Gastroesophageal sphincter (tissue), 4 donors: ENCODE measurements at regions not wholly inside any gene's neighbourhood (a gene's known extent, or its start where the extent isn't known, plus 50 kb on each side); places are given as distances from the start of the nearest gene placed in this dataset.

Experiments used
- ATAC-seq: fragments of 150-250 bp; one replicate; pipeline ENCODE4 v1.9.1; 2016; ENCODE audit warnings: mild to moderate bottlenecking, moderate library complexity
- H3K27ac ChIP-seq, 4 donors: fragments of 200-600 bp; sonication (generic) in 3 of 4; 1 replicate in 3 of 4; 2 replicates in 1 of 4; pipeline ENCODE4 v1.5.1; 2016 to 2019
- H3K27me3 ChIP-seq: fragments of 200-600 bp; sonication (generic); one replicate; pipeline ENCODE4 v1.5.1; 2019
- H3K36me3 ChIP-seq, 2 donors: fragments of 200-600 bp; sonication (generic); one replicate each; pipeline ENCODE4 v1.5.1; 2019; ENCODE audit warnings: control low read depth in 1 of 2
- H3K4me1 ChIP-seq, 3 donors: fragments of 200-600 bp; sonication (generic); 1 replicate in 2 of 3; 2 replicates in 1 of 3; pipeline ENCODE4 v1.5.1; 2016 to 2019; ENCODE audit warnings: control low read depth in 2 of 3
- H3K4me3 ChIP-seq, 2 donors: fragments of 200-600 bp; sonication (generic); one replicate each; pipeline ENCODE4 v1.5.1; 2019; ENCODE audit warnings: mild to moderate bottlenecking in 1 of 2, moderate library complexity in 1 of 2
- H3K9me3 ChIP-seq, 3 donors: fragments of 200-600 bp; sonication (generic); one replicate each; pipeline ENCODE4 v1.5.1; 2017 to 2019; ENCODE audit warnings: control low read depth in 2 of 3
- EP300 ChIP-seq: sonication (generic); formaldehyde crosslinking; IDR thresholded peaks from one replicate; pipeline ENCODE4 v1.6.1; 2017; ENCODE audit warnings: antibody characterized with exemption, mild to moderate bottlenecking
- POLR2A ChIP-seq, 2 donors: fragments of 450-650 bp; IDR thresholded peaks; one replicate each; pipeline ENCODE4 v1.6.1; 2017; ENCODE audit warnings: antibody characterized with exemption in 2 of 2, mild to moderate bottlenecking in 2 of 2, moderate library complexity in 1 of 2
- POLR2AphosphoS5 ChIP-seq: sonication (generic); formaldehyde crosslinking; IDR thresholded peaks from one replicate; pipeline ENCODE4 v1.6.1; 2017; ENCODE audit warnings: antibody characterized with exemption
- WGBS, 2 donors: methylation state at CpG; one replicate each; pipeline ENCODE4 v1.1.5; 2018; ENCODE audit warnings: low coverage in 1 of 2; 5-methylcytosine and 5-hydroxymethylcytosine counted together
- TF ChIP-seq, protein P1 (sequence below), 4 experiments: fragments of 200-600 bp in 2 of 4; fragments of 450-650 bp in 2 of 4; sonication (generic) in 1 of 4; IDR thresholded peaks; one replicate each; pipeline ENCODE4 v1.5.1; 2017 to 2019; ENCODE audit warnings: antibody characterized with exemption in 4 of 4, mild to moderate bottlenecking in 2 of 4, moderate library complexity in 2 of 4

GRCh38 chr2:239724851-239725550 lies 300.1 kb downstream of the NDUFA10 start:
- Histone ChIP-seq H3K9me3 (no peaks in the 10 kb centered on the region), H3K36me3 (no peaks in the 10 kb centered on the region), H3K4me3 (no peak overlapping the region), H3K4me1 (peaks cover 0 to 9% (median 0%) of the 10 kb centered on the region in 3 donors), H3K27me3 (no peaks in the 10 kb centered on the region), H3K27ac (no peak overlapping the region)
- TF ChIP-seq POLR2AphosphoS5 (no peak), POLR2A (IDR thresholded peaks at IDR 0.05) (no peak), EP300 (no peak)
- TF ChIP-seq, protein P1, sequence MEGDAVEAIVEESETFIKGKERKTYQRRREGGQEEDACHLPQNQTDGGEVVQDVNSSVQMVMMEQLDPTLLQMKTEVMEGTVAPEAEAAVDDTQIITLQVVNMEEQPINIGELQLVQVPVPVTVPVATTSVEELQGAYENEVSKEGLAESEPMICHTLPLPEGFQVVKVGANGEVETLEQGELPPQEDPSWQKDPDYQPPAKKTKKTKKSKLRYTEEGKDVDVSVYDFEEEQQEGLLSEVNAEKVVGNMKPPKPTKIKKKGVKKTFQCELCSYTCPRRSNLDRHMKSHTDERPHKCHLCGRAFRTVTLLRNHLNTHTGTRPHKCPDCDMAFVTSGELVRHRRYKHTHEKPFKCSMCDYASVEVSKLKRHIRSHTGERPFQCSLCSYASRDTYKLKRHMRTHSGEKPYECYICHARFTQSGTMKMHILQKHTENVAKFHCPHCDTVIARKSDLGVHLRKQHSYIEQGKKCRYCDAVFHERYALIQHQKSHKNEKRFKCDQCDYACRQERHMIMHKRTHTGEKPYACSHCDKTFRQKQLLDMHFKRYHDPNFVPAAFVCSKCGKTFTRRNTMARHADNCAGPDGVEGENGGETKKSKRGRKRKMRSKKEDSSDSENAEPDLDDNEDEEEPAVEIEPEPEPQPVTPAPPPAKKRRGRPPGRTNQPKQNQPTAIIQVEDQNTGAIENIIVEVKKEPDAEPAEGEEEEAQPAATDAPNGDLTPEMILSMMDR (IDR thresholded peaks at IDR 0.05): no peak
- 100% methylated on average over 1 of the region's 14 CpGs; no CpG with 5 or more reads in 1 of the 2 donors for WGBS, 2 donors
- ATAC-seq: no peak

DNA sequence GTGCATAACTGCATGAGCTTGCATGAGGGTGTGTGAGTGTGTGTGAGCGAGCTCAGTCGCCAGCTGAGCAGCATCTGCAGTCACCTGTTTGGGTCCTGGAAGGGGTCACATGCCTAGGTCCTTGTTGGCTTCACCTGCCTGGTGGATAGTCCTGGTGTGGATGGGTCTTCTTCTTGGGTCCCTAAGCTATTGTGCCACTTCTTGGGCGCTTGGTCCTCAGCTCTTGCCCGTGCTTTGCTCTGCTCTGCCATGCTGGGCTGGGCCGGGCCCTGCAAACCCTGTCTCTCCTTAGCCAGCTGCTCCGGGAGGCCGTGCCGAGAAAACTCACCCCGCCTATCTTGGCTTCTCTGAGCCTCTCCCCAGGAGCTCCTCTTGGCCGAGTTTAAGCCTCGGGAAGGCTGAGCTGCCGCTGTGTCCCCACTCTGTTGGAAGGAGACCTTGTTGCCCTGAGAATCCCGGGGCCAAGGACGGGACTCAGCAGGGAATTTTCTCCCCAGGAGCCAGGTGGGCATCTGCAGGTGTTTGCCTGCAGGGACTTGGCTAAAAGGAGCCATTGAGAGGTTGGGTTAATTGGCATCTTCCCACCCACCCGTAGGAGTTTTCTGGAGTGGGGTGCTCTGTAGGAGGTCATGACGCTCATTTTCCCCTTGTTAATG lies 300.8 kb downstream of the NDUFA10 start:
- Histone ChIP-seq H3K9me3 (no peaks in the 10 kb centered on the region), H3K27me3 (no peaks in the 10 kb centered on the region), H3K4me3 (no peak overlapping the region), H3K36me3 (no peaks in the 10 kb centered on the region), H3K27ac (no peak overlapping the region), H3K4me1 (peaks cover 0 to 9% (median 0%) of the 10 kb centered on the region in 3 donors)
- TF ChIP-seq, protein P1 (IDR thresholded peaks at IDR 0.05): no peak
- no peak for TF ChIP-seq POLR2A (IDR thresholded peaks at IDR 0.05)
- no peak for TF ChIP-seq EP300
- TF ChIP-seq POLR2AphosphoS5: no peak
- no peak for ATAC-seq
- 50 to 67% methylated on average over 1 to 2 of the region's 16 CpGs for WGBS, 2 donors

- WGBS, 2 donors: 83 to 96% methylated on average over 5 to 7 of the region's 9 CpGs
- Histone ChIP-seq H3K4me3 (no peak overlapping the region), H3K27me3 (no peaks in the 10 kb centered on the region), H3K9me3 (no peaks in the 10 kb centered on the region), H3K36me3 (no peaks in the 10 kb centered on the region), H3K27ac (no peak overlapping the region), H3K4me1 (peaks cover 0 to 9% (median 0%) of the 10 kb centered on the region in 3 donors)
- TF ChIP-seq POLR2AphosphoS5: no peak
- TF ChIP-seq, protein P1 (IDR thresholded peaks at IDR 0.05): no peak
- ATAC-seq: no peak
These were observed 301.5 kb downstream of the NDUFA10 start for GRCh38 chr2:239723486-239724193.

DNA sequence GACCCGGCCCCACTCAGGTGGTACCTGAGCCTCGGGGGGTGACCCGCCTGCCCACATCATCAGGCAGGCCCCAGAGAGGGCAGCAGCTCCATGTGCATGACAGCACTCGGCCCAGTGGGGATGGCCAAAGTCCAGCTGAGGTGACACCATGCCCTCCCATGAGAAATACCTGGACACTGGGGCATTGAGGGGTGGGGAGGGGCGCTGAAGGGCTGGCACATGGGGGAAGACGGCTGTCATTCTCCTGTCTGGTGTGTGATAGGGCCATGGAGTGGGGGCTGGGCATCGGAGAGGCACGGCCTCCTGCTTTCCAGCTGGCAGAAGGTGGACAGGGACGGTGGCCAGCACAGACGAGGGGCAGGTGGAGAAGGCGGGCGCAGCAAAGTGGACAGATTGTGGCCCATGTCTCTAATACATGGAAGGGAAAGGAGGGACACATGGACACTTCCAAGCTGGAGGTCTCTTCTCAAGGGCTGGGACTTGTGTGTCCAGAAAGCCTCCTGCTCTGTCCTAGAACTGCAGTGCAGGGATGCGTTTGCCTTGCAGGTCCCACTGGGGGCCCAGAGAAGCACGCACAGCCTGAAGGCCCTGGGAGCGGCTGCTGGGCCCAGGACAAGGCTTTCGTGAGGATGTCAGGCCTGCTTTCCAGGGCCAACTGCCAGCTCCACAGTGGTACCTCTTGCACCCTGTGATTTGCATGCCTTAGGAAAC lies 302.2 kb downstream of the NDUFA10 start:
- no peaks in the 10 kb centered on the region for H3K27me3 ChIP-seq
- no peak overlapping the region for H3K4me3 ChIP-seq
- no peaks in the 10 kb centered on the region for H3K36me3 ChIP-seq
- H3K9me3 ChIP-seq: no peaks in the 10 kb centered on the region
- no peak overlapping the region for H3K27ac ChIP-seq
- 91 to 93% methylated on average over 4 to 8 of the region's 16 CpGs for WGBS, 2 donors
- peaks cover 0 to 9% (median 0%) of the 10 kb centered on the region in 3 donors for H3K4me1 ChIP-seq
- ATAC-seq: no peak
- TF ChIP-seq, protein P1 (IDR thresholded peaks at IDR 0.05): no peak
- no peak for TF ChIP-seq EP300
- TF ChIP-seq POLR2A (IDR thresholded peaks at IDR 0.05): no peak
- no peak for TF ChIP-seq POLR2AphosphoS5
